ENCODE measurements at regions not wholly inside any gene's neighbourhood (a gene's known extent, or its start where the extent isn't known, plus 50 kb on each side); places are given as distances from the start of the nearest gene placed in this dataset.

- peaks cover 2% of the 10 kb centered on the region; the same call in 1 of the 3 replicates for H3K9me3 Mint-ChIP-seq
- H3K27me3 Mint-ChIP-seq (ENCODE audit: insufficient read depth, low read depth, poor library complexity): peaks cover 14% of the 10 kb centered on the region
- H3K4me3 Mint-ChIP-seq: no peak overlapping the region
- Histone ChIP-seq H3F3A (replicated peaks; ENCODE audit: low read depth) (no peaks in the 10 kb centered on the region), H3K4me3 (no peak overlapping the region), H3K4me2 (no peak overlapping the region), H3K27me3 (ENCODE audit: insufficient read depth) (no peaks in the 10 kb centered on the region), H3K4me1 (ENCODE audit: insufficient read depth) (no peaks in the 10 kb centered on the region), H4K20me1 (replicated peaks; ENCODE audit: insufficient read depth) (no peaks in the 10 kb centered on the region), H3K36me3 (ENCODE audit: insufficient read depth) (no peaks in the 10 kb centered on the region), H3K79me2 (replicated peaks; ENCODE audit: insufficient read depth) (no peaks in the 10 kb centered on the region), H3K27ac (ENCODE audit: low read depth) (no peak overlapping the region), H2AFZ (no peak overlapping the region), H3K9me2 (ENCODE audit: insufficient read depth) (no peaks in the 10 kb centered on the region)
- H3K36me3 Mint-ChIP-seq (ENCODE audit: low read depth): no peaks in the 10 kb centered on the region
- ATAC-seq (no peak), DNase-seq (ENCODE audit: low spot score) (no peak)
- peaks cover 10% of the 10 kb centered on the region for H3K4me1 Mint-ChIP-seq
- TF ChIP-seq NANOG (IDR thresholded peaks at IDR 0.05; ENCODE audit: borderline replicate concordance) (no peak), EZH2 (IDR thresholded peaks at IDR 0.05; ENCODE audit: low read depth, unreplicated experiment) (no peak), EZH2phosphoT487 (IDR thresholded peaks at IDR 0.05; ENCODE audit: unreplicated experiment) (no peak), CTCF (conservative IDR thresholded peaks at IDR 0.05; ENCODE audit: low read depth in 2 of 2) (no peak), STAT1 (IDR thresholded peaks at IDR 0.05; ENCODE audit: unreplicated experiment) (no peak), REST (IDR thresholded peaks at IDR 0.05; ENCODE audit: unreplicated experiment) (no peak), JUNB (IDR thresholded peaks at IDR 0.05; ENCODE audit: unreplicated experiment) (no peak), ZNF114 (CRISPR knock-in tag; IDR thresholded peaks at IDR 0.05) (no peak), POLR2AphosphoS5 (IDR thresholded peaks at IDR 0.05; ENCODE audit: low read depth) (no peak)
- no peak overlapping the region for H3K27ac Mint-ChIP-seq
These were observed 119.2 kb upstream of the HDAC4 start for GRCh38 chr2:239519921-239520585.
